Femur (tissue), 1 donor: ENCODE measurements at regions not wholly inside any gene's neighbourhood (a gene's known extent, or its start where the extent isn't known, plus 50 kb on each side); places are given as distances from the start of the nearest gene placed in this dataset.
"Not testable (repeated sequence)": the region's sequence is repeated elsewhere in the genome, so short reads cannot be mapped to it uniquely, and the experiment has no call there.

Source experiments
- DNase-seq: peaks from one replicate; pipeline ENCODE4 v3.0.0-alpha.2; 2017

- no peak for DNase-seq
Observed at GRCh38 chr13:88622362-88622973, 951.3 kb downstream of the SLITRK5 start.

GRCh38 chr13:88623150-88623549, 952.0 kb downstream of the SLITRK5 start:
- no peak for DNase-seq

GRCh38 chr13:88627071-88627470, 955.9 kb downstream of the SLITRK5 start:
- no peak for DNase-seq

GRCh38 chr13:88628882-88629281, 957.7 kb downstream of the SLITRK5 start:
- no peak for DNase-seq

- no peak for DNase-seq
Observed at GRCh38 chr13:88637935-88638334, 966.8 kb downstream of the SLITRK5 start.

- DNase-seq: no peak
Observed at GRCh38 chr13:88643233-88643632, 972.1 kb downstream of the SLITRK5 start.

GRCh38 chr13:88648598-88649373, 977.6 kb downstream of the SLITRK5 start:
- no peak for DNase-seq

GRCh38 chr13:88649855-88650254, 978.7 kb downstream of the SLITRK5 start:
- no peak for DNase-seq

- DNase-seq: no peak
Observed at GRCh38 chr13:88651531-88651930, 980.4 kb downstream of the SLITRK5 start.

GRCh38 chr13:88656751-88657150, 985.6 kb downstream of the SLITRK5 start:
- no peak for DNase-seq

GRCh38 chr13:88670509-88670908, 999.3 kb downstream of the SLITRK5 start:
- no peak for DNase-seq

GRCh38 chr13:88674841-88675240, 1003.7 kb downstream of the SLITRK5 start:
- DNase-seq: no peak

- DNase-seq: no peak
Observed at GRCh38 chr13:88675347-88675996, 1004.3 kb downstream of the SLITRK5 start.

GRCh38 chr13:88676016-88676415, 1004.8 kb downstream of the SLITRK5 start:
- no peak for DNase-seq

GRCh38 chr13:88685459-88685858, 1014.3 kb downstream of the SLITRK5 start:
- no peak for DNase-seq

- DNase-seq: no peak
Observed at GRCh38 chr13:88701551-88701950, 1030.4 kb downstream of the SLITRK5 start.

- DNase-seq: no peak
Observed at GRCh38 chr13:88704600-88705275, 1033.6 kb downstream of the SLITRK5 start.

GRCh38 chr13:88707646-88708045, 1036.5 kb downstream of the SLITRK5 start:
- DNase-seq: no peak

GRCh38 chr13:88717946-88718345, 1046.8 kb downstream of the SLITRK5 start:
- no peak for DNase-seq

GRCh38 chr13:88718781-88719180, 1047.6 kb downstream of the SLITRK5 start:
- DNase-seq: no peak

GRCh38 chr13:88726075-88726474, 1054.9 kb downstream of the SLITRK5 start:
- no peak for DNase-seq

GRCh38 chr13:88727236-88727635, 1056.1 kb downstream of the SLITRK5 start:
- DNase-seq: not testable (repeated sequence)

- no peak for DNase-seq
Observed at GRCh38 chr13:88729605-88730004, 1058.4 kb downstream of the SLITRK5 start.
